HepG2 (cell line): ENCODE measurements at regions not wholly inside any gene's neighbourhood (a gene's known extent, or its start where the extent isn't known, plus 50 kb on each side); places are given as distances from the start of the nearest gene placed in this dataset.

Source experiments
- ATAC-seq: fragments of 200-7000 bp; cut with Tn5 transposase; 3 replicates; pipeline ENCODE4 v1.9.1; 2020; ENCODE audit warnings: mild to moderate bottlenecking, moderate library complexity
- BruUV-seq: library from RNA; stranded (reverse); fragments of 400-500 nt; replicated peaks from 2 replicates; lab custom pipeline; 2021; lab: Mats Ljungman, UMichigan
- CTCF ChIA-PET: fragments of 300-600 bp; formaldehyde crosslinking; extraction: SDS; loops from one replicate; lab custom pipeline; 2021; ENCODE audit warnings: low total read pairs, inconsistent platforms, low intra/inter-chr PET ratio; lab: Yijun Ruan, JAX
- POLR2A ChIA-PET: fragments of 350-600 bp; sonication (Branson Sonifier 250); formaldehyde crosslinking; loops from one replicate; lab custom pipeline; 2020; ENCODE audit warnings: antibody characterized with exemption, inconsistent platforms; lab: Yijun Ruan, JAX
- DNase-seq: peaks from one replicate; pipeline ENCODE4 v3.0.0-alpha.2; 2015; ENCODE audit warnings: low spot score
- FAIRE-seq: peaks from 3 replicates; lab custom pipeline; 2011; peaks lifted over from hg19 to GRCh38; lab: Jason Lieb, UNC
- H2AFZ ChIP-seq: one replicate; pipeline ENCODE4 v1.6.1; 2011; ENCODE audit warnings: low read length, inconsistent platforms
- H3K27ac ChIP-seq: fragments of 300-600 bp; 3 replicates; pipeline ENCODE4 v1.8.0; 2011; ENCODE audit warnings: mixed run types, mild to moderate bottlenecking, mixed read lengths, low read length, inconsistent platforms; ENCODE audit not compliant: insufficient read depth; ENCODE audit errors: extremely low read length
- H3K27me3 ChIP-seq, 2 experiments: fragments of 200-600 bp in 1 of 2; 2 replicates in 1 of 2; 3 replicates in 1 of 2; pipeline versions ENCODE4 v1.6.0 to v1.8.0; 2011; ENCODE audit warnings: low read length in 2 of 2, mild to moderate bottlenecking in 2 of 2, moderate library complexity in 2 of 2, inconsistent platforms in 1 of 2; ENCODE audit not compliant: insufficient read depth in 2 of 2, control insufficient read depth in 1 of 2
- H3K36me3 ChIP-seq, 2 experiments: fragments of 200-600 bp in 1 of 2; replicated peaks in 1 of 2; 2 replicates in 1 of 2; 3 replicates in 1 of 2; pipeline versions ENCODE4 v1.5.1 to v1.8.0; 2011; ENCODE audit warnings: low read length in 2 of 2, inconsistent platforms in 1 of 2; ENCODE audit not compliant: insufficient read depth in 2 of 2, control insufficient read depth in 1 of 2
- H3K4me1 ChIP-seq: 2 replicates; pipeline ENCODE4 v1.5.1; 2012; ENCODE audit warnings: low read length, inconsistent platforms; ENCODE audit not compliant: insufficient read depth
- H3K4me2 ChIP-seq: 2 replicates; pipeline ENCODE4 v1.6.0; 2011; ENCODE audit warnings: low read depth, low read length, inconsistent platforms
- H3K4me3 ChIP-seq, 3 experiments: fragments of 200-600 bp in 1 of 3; sonication (generic), shearing (Covaris generic) in 1 of 3; replicated peaks in 1 of 3; 2 replicates each; pipeline ENCODE4 v1.5.1; 2011 to 2016; ENCODE audit warnings: low read length in 3 of 3, inconsistent platforms in 2 of 3, low read depth in 2 of 3, mild to moderate bottlenecking in 2 of 3, control low read depth in 1 of 3, mixed read lengths in 1 of 3; ENCODE audit not compliant: insufficient read depth in 1 of 3
- H3K79me2 ChIP-seq: one replicate; pipeline ENCODE4 v1.6.1; 2011; ENCODE audit warnings: low read length, inconsistent platforms; ENCODE audit not compliant: insufficient read depth
- H3K9ac ChIP-seq: 2 replicates; pipeline ENCODE4 v1.6.0; 2011; ENCODE audit warnings: mild to moderate bottlenecking, low read depth, low read length, inconsistent platforms; ENCODE audit not compliant: insufficient read depth
- H3K9me3 ChIP-seq: 2 replicates; pipeline ENCODE4 v1.5.1; 2012; ENCODE audit warnings: mild to moderate bottlenecking, low read length
- H4K20me1 ChIP-seq: 2 replicates; pipeline ENCODE4 v1.6.0; 2011; ENCODE audit warnings: inconsistent platforms, mild to moderate bottlenecking, low read length, moderate library complexity; ENCODE audit not compliant: insufficient read depth
- CEBPZ ChIP-seq: IDR thresholded peaks from 2 replicates; pipeline ENCODE4 v1.6.1; 2012; ENCODE audit warnings: low read length, improper control_type of control experiment
- CENPX ChIP-seq: sonication (generic); formaldehyde crosslinking; IDR thresholded peaks from 2 replicates; pipeline ENCODE4 v1.9.0; 2021; ENCODE audit warnings: mild to moderate bottlenecking, missing genetic modification reagents, moderate library complexity
- HOXA7 ChIP-seq: sonication (generic); formaldehyde crosslinking; IDR thresholded peaks from 2 replicates; pipeline ENCODE4 v1.8.1; 2022; ENCODE audit warnings: mild to moderate bottlenecking, missing genetic modification reagents, moderate library complexity
- MED8 ChIP-seq: sonication (generic); formaldehyde crosslinking; IDR thresholded peaks from 2 replicates; pipeline ENCODE4 v1.8.1; 2023; ENCODE audit warnings: mild to moderate bottlenecking, missing genetic modification reagents; ENCODE audit not compliant: insufficient replicate concordance
- PHB2 ChIP-seq: fragments of 450-650 bp; IDR thresholded peaks from 2 replicates; pipeline ENCODE4 v1.6.1; 2018; ENCODE audit not compliant: partially characterized antibody
- RAD21 ChIP-seq: fragments of 450-650 bp; formaldehyde crosslinking; IDR thresholded peaks from 2 replicates; pipeline ENCODE4 v1.5.0; 2020; ENCODE audit warnings: mild to moderate bottlenecking
- REL ChIP-seq: sonication (generic); formaldehyde crosslinking; conservative IDR thresholded peaks from 2 replicates; pipeline ENCODE4 v1.8.0; 2022; ENCODE audit warnings: mild to moderate bottlenecking, missing genetic modification reagents, moderate library complexity
- ZBTB44 ChIP-seq: sonication (generic); formaldehyde crosslinking; IDR thresholded peaks from 2 replicates; pipeline ENCODE4 v1.4.0; 2020; ENCODE audit warnings: missing genetic modification reagents
- WGBS: methylation state at CpG from one replicate; pipeline ENCODE4 v1.1.6; 2017; ENCODE audit warnings: low lambda C conversion rate; 5-methylcytosine and 5-hydroxymethylcytosine counted together
- in situ Hi-C: cut with HindIII; loops from 2 replicates; pipeline ENCODE4 v1.10.0; 2017; ENCODE audit warnings: low pct_unique_long_range_greater_than_20kb; ENCODE audit not compliant: extremely low pct_ligation_motif_present
- intact Hi-C: fragments of 100-400 bp; cut with micrococcal nuclease; formaldehyde crosslinking; loops from one replicate; pipeline ENCODE4 v1.10.0; 2022; ENCODE audit not compliant: unreplicated experiment

- no peak overlapping the region for H3K4me2 ChIP-seq
- in situ Hi-C loops: no loop called here
- H4K20me1 ChIP-seq: no peaks in the 10 kb centered on the region
- TF ChIP-seq MED8 (no peak), PHB2 (no peak), HOXA7 (CRISPR knock-in tag) (no peak), CENPX (no peak), REL (no peak), ZBTB44 (no peak), RAD21 (CRISPR knock-in tag) (no peak), CEBPZ (no peak)
- no peaks in the 10 kb centered on the region for H3K36me3 ChIP-seq
- DNase-seq (no peak), FAIRE-seq (no peak), ATAC-seq (no peak)
- no peak overlapping the region for H3K9ac ChIP-seq
- WGBS: 22% methylated on average over 8 of the region's 8 CpGs
- H3K79me2 ChIP-seq: no peaks in the 10 kb centered on the region
- no TSS peak for BruUV-seq
- H3K9me3 ChIP-seq: no peaks in the 10 kb centered on the region
- H2AFZ ChIP-seq: no peak overlapping the region
- no peak overlapping the region for H3K27ac ChIP-seq
- intact Hi-C loops: no loop called here
- ChIA-PET CTCF (no interaction called here), POLR2A (no interaction called here)
- peaks cover 0 to 21% of the 10 kb centered on the region in 2 experiments; a peak in 2 of 5 replicates for H3K27me3 ChIP-seq
- H3K4me1 ChIP-seq: no peaks in the 10 kb centered on the region
- no peak overlapping the region for H3K4me3 ChIP-seq
These were observed 192.2 kb upstream of the AKR1E2 start for GRCh38 chr10:4633776-4634175.
